Calu3 (cell line): ENCODE measurements at regions not wholly inside any gene's neighbourhood (a gene's known extent, or its start where the extent isn't known, plus 50 kb on each side); places are given as distances from the start of the nearest gene placed in this dataset.

Experiments used
- BruUV-seq: library from RNA; stranded (reverse); fragments of 400-500 nt; replicated peaks from 2 replicates; lab custom pipeline; 2021; lab: Mats Ljungman, UMichigan
- CTCF ChIA-PET: fragments of 300-600 bp; sonication (Branson Sonifier 250); formaldehyde crosslinking; loops from one replicate; lab custom pipeline; 2022; ENCODE audit warnings: antibody characterized with exemption; lab: Charles Lee
- DNase-seq: peaks from one replicate; pipeline ENCODE4 v3.0.0; 2022
- H3K27ac Mint-ChIP-seq: one replicate; pipeline ENCODE4 v1.8.0; 2022; ENCODE audit warnings: mixed read lengths; ENCODE audit not compliant: unreplicated experiment
- H3K27me3 Mint-ChIP-seq: one replicate; pipeline ENCODE4 v1.8.0; 2022; ENCODE audit warnings: mixed read lengths; ENCODE audit not compliant: unreplicated experiment
- H3K36me3 Mint-ChIP-seq: one replicate; pipeline ENCODE4 v1.8.0; 2022; ENCODE audit warnings: mild to moderate bottlenecking, moderate library complexity, mixed read lengths; ENCODE audit not compliant: insufficient read depth, unreplicated experiment
- H3K4me1 Mint-ChIP-seq: one replicate; pipeline ENCODE4 v1.8.0; 2022; ENCODE audit warnings: mild to moderate bottlenecking, low read depth, mixed read lengths; ENCODE audit not compliant: unreplicated experiment
- H3K4me3 Mint-ChIP-seq: one replicate; pipeline ENCODE4 v1.8.0; 2022; ENCODE audit warnings: mild to moderate bottlenecking, low read depth, moderate library complexity, mixed read lengths; ENCODE audit not compliant: unreplicated experiment
- H3K9me3 Mint-ChIP-seq: one replicate; pipeline ENCODE4 v1.8.0; 2022; ENCODE audit warnings: low read depth, mixed read lengths; ENCODE audit not compliant: unreplicated experiment
- intact Hi-C: fragments of 100-400 bp; cut with micrococcal nuclease; formaldehyde crosslinking; loops from one replicate; pipeline ENCODE4 v1.10.0; 2022; ENCODE audit not compliant: unreplicated experiment
- TF ChIP-seq, protein P1 (sequence below): fragments of 200-600 bp; IDR thresholded peaks from one replicate; pipeline ENCODE4 v1.8.0; 2022; ENCODE audit warnings: antibody characterized with exemption; ENCODE audit not compliant: unreplicated experiment

DNA sequence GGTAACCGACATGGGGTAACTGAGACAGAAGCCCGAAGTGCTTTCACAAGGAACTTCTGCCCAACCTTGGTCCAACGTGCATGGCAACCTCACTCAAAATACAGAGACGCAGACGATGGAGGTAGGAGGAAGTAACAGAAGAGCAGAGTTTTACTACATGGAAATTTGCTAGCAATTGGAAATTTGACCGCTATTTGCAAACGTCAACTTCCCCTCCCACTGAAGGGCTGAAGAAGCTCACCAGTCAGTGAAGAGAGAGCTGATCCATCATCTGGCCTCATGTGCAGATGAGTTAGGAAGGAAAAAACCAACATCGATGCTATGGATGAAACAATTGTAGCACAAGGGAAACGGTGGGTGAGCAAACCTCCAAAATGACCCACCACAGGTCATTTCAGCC, 196.7 kb downstream of the RGS3 start:
- TF ChIP-seq, protein P1, sequence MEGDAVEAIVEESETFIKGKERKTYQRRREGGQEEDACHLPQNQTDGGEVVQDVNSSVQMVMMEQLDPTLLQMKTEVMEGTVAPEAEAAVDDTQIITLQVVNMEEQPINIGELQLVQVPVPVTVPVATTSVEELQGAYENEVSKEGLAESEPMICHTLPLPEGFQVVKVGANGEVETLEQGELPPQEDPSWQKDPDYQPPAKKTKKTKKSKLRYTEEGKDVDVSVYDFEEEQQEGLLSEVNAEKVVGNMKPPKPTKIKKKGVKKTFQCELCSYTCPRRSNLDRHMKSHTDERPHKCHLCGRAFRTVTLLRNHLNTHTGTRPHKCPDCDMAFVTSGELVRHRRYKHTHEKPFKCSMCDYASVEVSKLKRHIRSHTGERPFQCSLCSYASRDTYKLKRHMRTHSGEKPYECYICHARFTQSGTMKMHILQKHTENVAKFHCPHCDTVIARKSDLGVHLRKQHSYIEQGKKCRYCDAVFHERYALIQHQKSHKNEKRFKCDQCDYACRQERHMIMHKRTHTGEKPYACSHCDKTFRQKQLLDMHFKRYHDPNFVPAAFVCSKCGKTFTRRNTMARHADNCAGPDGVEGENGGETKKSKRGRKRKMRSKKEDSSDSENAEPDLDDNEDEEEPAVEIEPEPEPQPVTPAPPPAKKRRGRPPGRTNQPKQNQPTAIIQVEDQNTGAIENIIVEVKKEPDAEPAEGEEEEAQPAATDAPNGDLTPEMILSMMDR = no peak
- intact Hi-C loops = no loop called here
- peaks cover 46% of the 10 kb centered on the region for H3K27me3 Mint-ChIP-seq
- H3K36me3 Mint-ChIP-seq = no peaks in the 10 kb centered on the region
- no peak for DNase-seq
- BruUV-seq = no TSS peak
- no peaks in the 10 kb centered on the region for H3K9me3 Mint-ChIP-seq
- H3K27ac Mint-ChIP-seq = no peak overlapping the region
- no peak overlapping the region for H3K4me3 Mint-ChIP-seq
- H3K4me1 Mint-ChIP-seq = peaks cover 5% of the 10 kb centered on the region
- CTCF ChIA-PET = no interaction called here

DNA sequence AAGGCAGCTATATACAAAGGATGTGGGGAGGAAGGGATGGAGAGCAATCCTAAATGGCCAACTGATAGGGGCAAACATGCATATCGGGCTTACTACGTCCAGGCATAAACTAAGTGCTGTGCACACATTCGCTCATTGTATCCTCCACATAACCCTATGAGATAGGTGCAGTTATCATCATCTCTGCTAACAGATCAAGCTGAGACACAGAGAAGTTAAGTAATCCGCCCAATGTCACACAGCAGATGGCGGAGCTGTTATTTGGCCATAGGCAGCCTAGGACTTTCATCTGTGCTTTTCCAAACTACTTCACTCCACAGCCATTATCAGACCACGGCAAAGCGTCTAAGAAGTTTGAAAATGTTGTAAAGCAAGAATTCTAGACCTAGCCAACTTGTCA, 197.5 kb downstream of the RGS3 start:
- no peaks in the 10 kb centered on the region for H3K4me1 Mint-ChIP-seq
- no peak overlapping the region for H3K27ac Mint-ChIP-seq
- H3K27me3 Mint-ChIP-seq = peaks cover 55% of the 10 kb centered on the region
- CTCF ChIA-PET = no interaction called here
- no peak overlapping the region for H3K4me3 Mint-ChIP-seq
- H3K36me3 Mint-ChIP-seq = no peaks in the 10 kb centered on the region
- DNase-seq = no peak
- TF ChIP-seq, protein P1 = no peak
- intact Hi-C loops = no loop called here
- H3K9me3 Mint-ChIP-seq = no peaks in the 10 kb centered on the region
- no TSS peak for BruUV-seq

DNA sequence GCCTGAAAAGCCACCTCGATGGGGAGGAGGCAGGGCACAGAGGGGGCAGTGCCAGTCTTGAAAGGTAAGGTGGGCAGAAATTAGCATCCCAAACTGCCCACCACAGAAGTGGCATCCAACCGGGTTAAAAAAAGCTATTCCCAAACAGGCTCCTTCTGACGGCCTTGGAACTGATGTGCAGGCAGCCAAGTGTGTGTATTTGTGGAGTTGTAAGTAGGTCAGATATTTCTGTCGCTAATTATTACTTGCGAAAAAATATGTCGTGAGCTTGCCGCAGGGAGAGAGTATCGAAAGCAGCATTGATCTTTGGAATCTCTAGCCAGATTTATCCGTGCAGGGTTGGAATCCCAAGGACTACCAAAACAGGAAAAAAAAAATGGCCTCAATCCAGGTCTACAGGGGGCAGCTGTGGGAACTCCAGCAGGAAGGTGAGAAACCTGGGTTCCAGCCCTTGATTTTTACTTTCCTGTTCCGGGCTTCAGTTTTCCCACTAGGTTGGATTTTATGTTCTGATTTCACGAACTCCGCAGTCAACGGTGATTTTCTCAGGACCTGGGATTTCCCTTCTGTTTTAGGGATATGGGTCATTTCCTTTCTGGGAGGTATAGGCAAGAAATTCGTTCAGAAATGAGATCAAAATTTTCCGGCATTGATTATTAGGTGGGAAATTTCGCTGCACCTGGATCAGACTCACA, 200.8 kb downstream of the RGS3 start:
- intact Hi-C loops = no loop called here
- Mint-ChIP-seq H3K4me1 (no peaks in the 10 kb centered on the region), H3K27ac (no peak overlapping the region), H3K27me3 (peaks cover 79% of the 10 kb centered on the region), H3K36me3 (no peaks in the 10 kb centered on the region), H3K4me3 (no peak overlapping the region), H3K9me3 (no peaks in the 10 kb centered on the region)
- TF ChIP-seq, protein P1 = no peak
- no peak for DNase-seq
- CTCF ChIA-PET = no interaction called here
- no TSS peak for BruUV-seq

DNA sequence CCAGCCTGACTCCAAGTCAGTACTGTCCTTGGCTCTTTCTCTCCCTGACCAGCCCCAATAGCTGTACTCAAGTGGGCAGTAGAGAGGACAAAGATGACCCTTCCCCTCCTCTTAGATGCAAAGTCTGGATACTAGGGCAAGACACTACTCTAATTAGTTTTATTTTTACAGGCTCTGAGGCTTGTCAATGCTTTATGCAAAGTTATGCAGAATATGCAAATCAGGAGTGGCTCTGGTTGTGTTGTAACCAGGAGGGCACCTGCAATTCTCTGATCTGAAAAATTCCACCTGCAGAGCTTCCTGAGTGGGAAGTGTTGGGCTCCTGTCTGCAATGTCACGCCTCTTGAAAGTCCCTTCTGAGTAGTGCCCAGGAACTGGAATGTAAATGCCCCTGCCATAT, 201.5 kb downstream of the RGS3 start:
- DNase-seq = no peak
- BruUV-seq = no TSS peak
- CTCF ChIA-PET = no interaction called here
- H3K9me3 Mint-ChIP-seq = no peaks in the 10 kb centered on the region
- H3K4me1 Mint-ChIP-seq = no peaks in the 10 kb centered on the region
- H3K27me3 Mint-ChIP-seq = peaks cover 79% of the 10 kb centered on the region
- TF ChIP-seq, protein P1 = no peak
- H3K27ac Mint-ChIP-seq = no peak overlapping the region
- no peak overlapping the region for H3K4me3 Mint-ChIP-seq
- intact Hi-C loops = no loop called here
- H3K36me3 Mint-ChIP-seq = no peaks in the 10 kb centered on the region
